HG03521 (cell line): ENCODE measurements at regions not wholly inside any gene's neighbourhood (a gene's known extent, or its start where the extent isn't known, plus 50 kb on each side); places are given as distances from the start of the nearest gene placed in this dataset.

Experiments
- ATAC-seq: cut with Tn5 transposase; IDR thresholded peaks from one replicate; pipeline ENCODE4 v1.9.1; 2021; ENCODE audit warnings: mild to moderate bottlenecking, moderate library complexity; ENCODE audit not compliant: unreplicated experiment

- no peak for ATAC-seq
These were observed 66.7 kb upstream of the RMDN2 start for GRCh38 chr2:37858400-37858711.

- no peak for ATAC-seq
These were observed 66.3 kb upstream of the RMDN2 start for GRCh38 chr2:37858725-37859267.

GRCh38 chr2:37862620-37863019 is 62.5 kb upstream of the RMDN2 start:
- ATAC-seq = no peak

GRCh38 chr2:37864217-37864616 is 60.9 kb upstream of the RMDN2 start:
- ATAC-seq = no peak

GRCh38 chr2:37865640-37866039 is 59.4 kb upstream of the RMDN2 start:
- ATAC-seq = no peak

GRCh38 chr2:37866171-37866934 is 58.7 kb upstream of the RMDN2 start:
- no peak for ATAC-seq

- no peak for ATAC-seq
These were observed 57.9 kb upstream of the RMDN2 start for GRCh38 chr2:37867166-37867565.

- ATAC-seq = no peak
These were observed 56.2 kb upstream of the RMDN2 start for GRCh38 chr2:37868866-37869265.

GRCh38 chr2:37869304-37869703 is 55.8 kb upstream of the RMDN2 start:
- no peak for ATAC-seq

GRCh38 chr2:37869771-37870170 is 55.3 kb upstream of the RMDN2 start:
- ATAC-seq = no peak

GRCh38 chr2:37870829-37871228 is 54.3 kb upstream of the RMDN2 start:
- ATAC-seq = no peak

- ATAC-seq = peak; percentile 37
These were observed 53.5 kb upstream of the RMDN2 start for GRCh38 chr2:37871456-37872191.

GRCh38 chr2:37872192-37872750 is 52.8 kb upstream of the RMDN2 start:
- no peak for ATAC-seq

- ATAC-seq = no peak
These were observed 51.9 kb upstream of the RMDN2 start for GRCh38 chr2:37873229-37873628.

- no peak for ATAC-seq
These were observed 51.2 kb upstream of the RMDN2 start for GRCh38 chr2:37873749-37874330.

GRCh38 chr2:37874470-37874869 is 50.6 kb upstream of the RMDN2 start:
- ATAC-seq = peak; percentile 42
